MM.1S (cell line): ENCODE measurements at regions not wholly inside any gene's neighbourhood (a gene's known extent, or its start where the extent isn't known, plus 50 kb on each side); places are given as distances from the start of the nearest gene placed in this dataset.

Source experiments
- DNase-seq: peaks from one replicate; pipeline ENCODE4 v3.0.0-alpha.2; 2015
- H2AFZ ChIP-seq: fragments of 300-600 bp; sonication (generic); 2 replicates; pipeline ENCODE4 v1.6.0; 2016; ENCODE audit warnings: antibody characterized with exemption, low read length
- H3F3A ChIP-seq: fragments of 300-600 bp; sonication (generic); 2 replicates; pipeline ENCODE4 v1.6.1; 2016; ENCODE audit warnings: mild to moderate bottlenecking, antibody characterized with exemption, low read length, moderate library complexity, mixed read lengths; ENCODE audit not compliant: insufficient read depth
- H3K27ac ChIP-seq: fragments of 300-600 bp; sonication (generic); 2 replicates; pipeline ENCODE4 v1.5.1; 2016; ENCODE audit warnings: mild to moderate bottlenecking, low read length
- H3K27me3 ChIP-seq: fragments of 300-600 bp; sonication (generic); replicated peaks from 2 replicates; pipeline ENCODE4 v1.6.0; 2016; ENCODE audit warnings: low read length; ENCODE audit not compliant: insufficient read depth
- H3K36me3 ChIP-seq: fragments of 300-600 bp; sonication (generic); replicated peaks from 2 replicates; pipeline ENCODE4 v1.6.1; 2016; ENCODE audit warnings: mild to moderate bottlenecking, low read length, mixed read lengths; ENCODE audit not compliant: insufficient read depth
- H3K4me1 ChIP-seq: fragments of 300-600 bp; sonication (generic); 2 replicates; pipeline ENCODE4 v1.6.1; 2016; ENCODE audit warnings: low read length, mixed read lengths
- H3K4me2 ChIP-seq: fragments of 300-600 bp; sonication (generic); 2 replicates; pipeline ENCODE4 v1.6.0; 2016; ENCODE audit warnings: low read depth, low read length
- H3K4me3 ChIP-seq: fragments of 300-600 bp; sonication (generic); 2 replicates; pipeline ENCODE4 v1.5.1; 2016; ENCODE audit warnings: low read length, mixed read lengths
- H3K79me2 ChIP-seq: fragments of 300-600 bp; sonication (generic); 2 replicates; pipeline ENCODE4 v1.6.1; 2016; ENCODE audit warnings: mixed run types, low read length, mixed read lengths
- H3K9ac ChIP-seq: fragments of 300-600 bp; sonication (generic); 2 replicates; pipeline ENCODE4 v1.6.1; 2016; ENCODE audit warnings: low read length, mixed read lengths
- H3K9me2 ChIP-seq: fragments of 300-600 bp; sonication (generic); replicated peaks from 2 replicates; pipeline ENCODE4 v1.6.1; 2016; ENCODE audit warnings: mild to moderate bottlenecking, low read length, mixed read lengths; ENCODE audit not compliant: insufficient read depth
- H3K9me3 ChIP-seq: fragments of 300-600 bp; sonication (generic); replicated peaks from 2 replicates; pipeline ENCODE4 v1.6.1; 2016; ENCODE audit warnings: mild to moderate bottlenecking, low read length, mixed read lengths; ENCODE audit not compliant: insufficient read depth
- H4K20me1 ChIP-seq: fragments of 300-600 bp; sonication (generic); 2 replicates; pipeline ENCODE4 v1.6.1; 2016; ENCODE audit warnings: mild to moderate bottlenecking, low read length, moderate library complexity, mixed read lengths; ENCODE audit not compliant: insufficient read depth
- EZH2 ChIP-seq: fragments of 300-600 bp; sonication (generic); optimal IDR thresholded peaks from 2 replicates; pipeline ENCODE3; 2017; ENCODE audit warnings: low read depth, mild to moderate bottlenecking, antibody characterized with exemption, low read length, mixed read lengths
- EZH2phosphoT487 ChIP-seq: fragments of 300-600 bp; sonication (generic); IDR thresholded peaks from 2 replicates; pipeline ENCODE4 v1.6.1; 2018; ENCODE audit warnings: antibody characterized with exemption, low read length
- TF ChIP-seq, protein P1 (sequence below): fragments of 300-600 bp; sonication (generic); IDR thresholded peaks from 2 replicates; pipeline ENCODE4 v1.5.1; 2016; ENCODE audit warnings: antibody characterized with exemption, low read length, mixed read lengths

DNA sequence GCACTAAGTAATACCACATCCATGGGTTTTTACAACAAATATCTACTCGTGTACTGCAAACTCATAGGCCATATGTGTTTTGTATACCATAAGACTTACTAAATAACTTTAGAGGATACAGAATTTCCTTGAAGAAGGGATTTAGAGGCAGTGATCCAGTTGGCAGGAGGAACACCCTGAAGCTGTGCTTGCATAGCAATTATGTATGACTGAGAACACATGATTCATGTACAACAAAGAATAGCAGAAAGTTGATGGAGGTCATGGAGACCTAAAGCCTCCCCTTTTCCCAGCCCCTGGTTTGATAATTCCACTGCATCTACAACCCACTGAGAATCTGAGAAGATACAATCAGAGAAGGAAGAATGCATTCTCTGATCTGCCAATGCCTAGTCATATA is 83.8 kb upstream of the PMFBP1 start:
- Histone ChIP-seq H3F3A (no peaks in the 10 kb centered on the region), H3K9me3 (no peaks in the 10 kb centered on the region), H3K36me3 (no peaks in the 10 kb centered on the region), H4K20me1 (no peaks in the 10 kb centered on the region), H3K27ac (no peak overlapping the region), H3K4me1 (no peaks in the 10 kb centered on the region), H2AFZ (no peak overlapping the region), H3K79me2 (no peaks in the 10 kb centered on the region), H3K27me3 (no peaks in the 10 kb centered on the region), H3K4me2 (no peak overlapping the region), H3K4me3 (no peak overlapping the region), H3K9me2 (no peaks in the 10 kb centered on the region), H3K9ac (no peak overlapping the region)
- TF ChIP-seq EZH2 (no peak), EZH2phosphoT487 (no peak)
- TF ChIP-seq, protein P1, sequence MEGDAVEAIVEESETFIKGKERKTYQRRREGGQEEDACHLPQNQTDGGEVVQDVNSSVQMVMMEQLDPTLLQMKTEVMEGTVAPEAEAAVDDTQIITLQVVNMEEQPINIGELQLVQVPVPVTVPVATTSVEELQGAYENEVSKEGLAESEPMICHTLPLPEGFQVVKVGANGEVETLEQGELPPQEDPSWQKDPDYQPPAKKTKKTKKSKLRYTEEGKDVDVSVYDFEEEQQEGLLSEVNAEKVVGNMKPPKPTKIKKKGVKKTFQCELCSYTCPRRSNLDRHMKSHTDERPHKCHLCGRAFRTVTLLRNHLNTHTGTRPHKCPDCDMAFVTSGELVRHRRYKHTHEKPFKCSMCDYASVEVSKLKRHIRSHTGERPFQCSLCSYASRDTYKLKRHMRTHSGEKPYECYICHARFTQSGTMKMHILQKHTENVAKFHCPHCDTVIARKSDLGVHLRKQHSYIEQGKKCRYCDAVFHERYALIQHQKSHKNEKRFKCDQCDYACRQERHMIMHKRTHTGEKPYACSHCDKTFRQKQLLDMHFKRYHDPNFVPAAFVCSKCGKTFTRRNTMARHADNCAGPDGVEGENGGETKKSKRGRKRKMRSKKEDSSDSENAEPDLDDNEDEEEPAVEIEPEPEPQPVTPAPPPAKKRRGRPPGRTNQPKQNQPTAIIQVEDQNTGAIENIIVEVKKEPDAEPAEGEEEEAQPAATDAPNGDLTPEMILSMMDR = no peak
- no peak for DNase-seq

DNA sequence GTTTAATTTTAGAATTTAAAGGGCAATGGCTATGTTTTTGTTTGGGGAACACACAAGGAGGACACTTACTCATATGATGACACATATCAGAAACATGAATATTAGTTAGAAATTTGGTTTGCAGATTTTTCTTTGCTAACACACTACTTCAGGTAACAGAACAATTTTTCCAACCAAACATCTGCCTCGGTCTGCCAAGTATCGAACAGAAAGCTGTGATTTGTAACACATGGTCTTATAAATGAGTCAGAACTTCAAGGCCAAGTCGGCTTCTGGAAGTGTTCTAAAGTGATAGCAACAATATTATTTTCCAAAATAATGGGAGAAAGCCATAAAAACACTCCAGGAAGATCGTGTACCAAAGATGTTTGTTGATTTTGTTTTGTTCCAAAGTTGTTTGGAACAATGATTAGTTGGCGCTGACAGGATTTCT is 75.9 kb upstream of the PMFBP1 start:
- Histone ChIP-seq H3K9me2 (no peaks in the 10 kb centered on the region), H3K79me2 (no peaks in the 10 kb centered on the region), H3F3A (peaks cover 11% of the 10 kb centered on the region), H3K27ac (no peak overlapping the region), H3K9me3 (no peaks in the 10 kb centered on the region), H3K4me1 (peaks cover 13% of the 10 kb centered on the region), H3K27me3 (no peaks in the 10 kb centered on the region), H3K9ac (no peak overlapping the region), H3K36me3 (no peaks in the 10 kb centered on the region), H2AFZ (no peak overlapping the region), H4K20me1 (no peaks in the 10 kb centered on the region), H3K4me2 (no peak overlapping the region), H3K4me3 (no peak overlapping the region)
- DNase-seq = no peak
- TF ChIP-seq, protein P1 = no peak
- TF ChIP-seq EZH2 = no peak
- no peak for TF ChIP-seq EZH2phosphoT487

DNA sequence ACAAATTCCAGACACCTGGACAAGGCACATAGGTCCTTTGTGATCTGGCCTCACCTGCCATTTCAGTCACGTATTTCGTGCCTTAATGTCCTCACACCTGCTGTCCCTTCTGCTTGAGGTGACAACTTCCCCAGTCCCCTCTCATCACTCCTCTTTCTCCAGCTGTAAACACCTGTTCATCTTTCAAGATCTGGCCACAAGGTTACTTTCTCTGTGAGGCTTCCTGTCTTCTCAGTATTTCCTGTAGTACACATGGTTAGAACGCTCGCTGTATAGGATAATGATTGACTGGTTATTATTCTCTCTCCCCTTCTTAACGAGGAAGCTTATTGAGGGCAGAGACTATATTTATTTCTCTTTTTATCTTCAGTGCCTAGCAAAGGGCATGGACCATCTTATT is 74.5 kb upstream of the PMFBP1 start:
- Histone ChIP-seq H3K79me2 (no peaks in the 10 kb centered on the region), H3K9me2 (no peaks in the 10 kb centered on the region), H3K27ac (peak overlapping the region; percentile 22; the same call in 1 of the 2 replicates), H3K4me2 (peak overlapping the region; percentile 43; the same call in 1 of the 2 replicates), H2AFZ (no peak overlapping the region; the same call in 1 of the 2 replicates), H3K27me3 (no peaks in the 10 kb centered on the region), H3K4me3 (no peak overlapping the region), H3K4me1 (peaks cover 13% of the 10 kb centered on the region), H3K9ac (no peak overlapping the region), H3K9me3 (no peaks in the 10 kb centered on the region), H3K36me3 (no peaks in the 10 kb centered on the region), H4K20me1 (no peaks in the 10 kb centered on the region), H3F3A (peaks cover 11% of the 10 kb centered on the region)
- DNase-seq = peak; percentile 76
- TF ChIP-seq EZH2phosphoT487 = no peak
- no peak for TF ChIP-seq EZH2
- TF ChIP-seq, protein P1 = no peak
